ENCODE measurements at regions not wholly inside any gene's neighbourhood (a gene's known extent, or its start where the extent isn't known, plus 50 kb on each side); places are given as distances from the start of the nearest gene placed in this dataset.

DNA sequence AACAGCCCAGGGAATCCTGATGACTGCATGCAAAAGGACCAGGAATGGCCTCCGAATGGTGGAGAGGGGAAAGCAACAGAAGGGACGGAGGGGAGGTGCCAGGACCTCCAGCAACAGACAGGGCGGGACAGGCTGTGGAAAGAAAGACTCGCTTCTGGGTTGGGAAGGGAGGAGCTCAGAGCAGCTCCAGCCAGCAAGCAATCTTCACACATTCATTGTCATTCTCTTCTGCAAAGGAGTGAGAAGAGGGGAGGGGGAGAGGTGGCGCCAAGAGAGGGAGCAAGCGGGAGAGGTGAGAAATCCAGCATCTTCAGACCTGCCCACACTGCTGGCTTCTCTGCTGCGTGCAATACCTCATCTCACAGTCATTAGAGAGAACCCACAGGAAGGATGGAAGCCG is 509.0 kb downstream of the BUD13 start:
- no peak for TF ChIP-seq EZH2 (IDR thresholded peaks at IDR 0.05; ENCODE audit: insufficient read depth, poor library complexity, severe bottlenecking)
- TF ChIP-seq EZH2phosphoT487 (IDR thresholded peaks at IDR 0.05; ENCODE audit: insufficient read depth, low read depth), result no peak

Data from GM23248 (cell line).